ENCODE measurements at regions not wholly inside any gene's neighbourhood (a gene's known extent, or its start where the extent isn't known, plus 50 kb on each side); places are given as distances from the start of the nearest gene placed in this dataset.

DNA sequence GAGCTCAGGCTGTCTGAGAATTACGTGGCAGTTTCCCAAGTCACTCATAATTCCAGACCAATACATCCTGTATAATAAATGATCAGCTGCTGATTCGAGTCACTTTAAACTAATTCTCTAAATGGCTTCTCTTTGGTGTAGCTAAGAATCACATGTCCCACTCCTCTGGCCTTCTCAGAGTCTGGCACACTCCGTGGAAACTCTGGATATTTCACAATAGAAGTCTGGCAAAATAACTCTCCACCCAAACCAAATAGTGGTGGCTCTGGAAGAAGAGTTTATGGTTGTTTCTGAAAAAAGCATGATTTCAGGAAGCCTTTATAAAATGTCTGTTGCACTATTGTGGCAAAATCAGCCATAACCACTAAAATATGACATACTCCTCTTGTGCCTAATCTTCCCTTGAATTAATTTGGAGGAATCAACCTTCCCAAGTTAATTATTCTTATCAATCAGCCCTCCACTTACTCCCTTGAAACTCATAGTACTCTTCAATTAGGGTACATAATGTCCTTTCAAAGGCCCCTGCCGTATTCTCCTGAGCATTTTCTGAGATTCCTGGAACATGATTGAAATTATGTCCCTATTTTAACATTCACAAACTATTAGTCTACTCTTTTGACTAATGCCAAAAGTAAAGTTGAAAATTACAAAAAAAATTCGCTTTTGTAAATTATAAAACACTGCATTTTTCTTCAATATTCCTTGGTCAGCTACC lies 991.6 kb downstream of the FAT4 start:
- Histone ChIP-seq H3K79me2 (ENCODE audit: control insufficient read depth, low read length) (no peaks in the 10 kb centered on the region), H4K20me1 (ENCODE audit: control insufficient read depth, insufficient read depth, low read depth, low read length) (no peaks in the 10 kb centered on the region), H3K4me3 (ENCODE audit: low read length) (no peak overlapping the region), H3K9me3 (ENCODE audit: control insufficient read depth, insufficient read depth, low read length) (no peaks in the 10 kb centered on the region), H3K4me1 (ENCODE audit: control insufficient read depth, low read length) (no peaks in the 10 kb centered on the region), H3K36me3 (ENCODE audit: control insufficient read depth, low read length) (no peaks in the 10 kb centered on the region), H3K27me3 (ENCODE audit: control insufficient read depth, low read length) (no peaks in the 10 kb centered on the region), H3K27ac (ENCODE audit: low read depth, low read length) (no peak overlapping the region), H3K9me2 (replicated peaks; ENCODE audit: control insufficient read depth, low read length) (no peaks in the 10 kb centered on the region), H3K4me2 (ENCODE audit: low read length) (no peak overlapping the region), H3F3A (ENCODE audit: control insufficient read depth, insufficient read depth) (no peaks in the 10 kb centered on the region)
- TF ChIP-seq, protein P1, sequence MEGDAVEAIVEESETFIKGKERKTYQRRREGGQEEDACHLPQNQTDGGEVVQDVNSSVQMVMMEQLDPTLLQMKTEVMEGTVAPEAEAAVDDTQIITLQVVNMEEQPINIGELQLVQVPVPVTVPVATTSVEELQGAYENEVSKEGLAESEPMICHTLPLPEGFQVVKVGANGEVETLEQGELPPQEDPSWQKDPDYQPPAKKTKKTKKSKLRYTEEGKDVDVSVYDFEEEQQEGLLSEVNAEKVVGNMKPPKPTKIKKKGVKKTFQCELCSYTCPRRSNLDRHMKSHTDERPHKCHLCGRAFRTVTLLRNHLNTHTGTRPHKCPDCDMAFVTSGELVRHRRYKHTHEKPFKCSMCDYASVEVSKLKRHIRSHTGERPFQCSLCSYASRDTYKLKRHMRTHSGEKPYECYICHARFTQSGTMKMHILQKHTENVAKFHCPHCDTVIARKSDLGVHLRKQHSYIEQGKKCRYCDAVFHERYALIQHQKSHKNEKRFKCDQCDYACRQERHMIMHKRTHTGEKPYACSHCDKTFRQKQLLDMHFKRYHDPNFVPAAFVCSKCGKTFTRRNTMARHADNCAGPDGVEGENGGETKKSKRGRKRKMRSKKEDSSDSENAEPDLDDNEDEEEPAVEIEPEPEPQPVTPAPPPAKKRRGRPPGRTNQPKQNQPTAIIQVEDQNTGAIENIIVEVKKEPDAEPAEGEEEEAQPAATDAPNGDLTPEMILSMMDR (IDR thresholded peaks at IDR 0.05; ENCODE audit: low read depth, low read length, poor library complexity, severe bottlenecking), result no peak
- TF ChIP-seq EZH2phosphoT487 (IDR thresholded peaks at IDR 0.05; ENCODE audit: borderline replicate concordance, low read length), result no peak

DNA sequence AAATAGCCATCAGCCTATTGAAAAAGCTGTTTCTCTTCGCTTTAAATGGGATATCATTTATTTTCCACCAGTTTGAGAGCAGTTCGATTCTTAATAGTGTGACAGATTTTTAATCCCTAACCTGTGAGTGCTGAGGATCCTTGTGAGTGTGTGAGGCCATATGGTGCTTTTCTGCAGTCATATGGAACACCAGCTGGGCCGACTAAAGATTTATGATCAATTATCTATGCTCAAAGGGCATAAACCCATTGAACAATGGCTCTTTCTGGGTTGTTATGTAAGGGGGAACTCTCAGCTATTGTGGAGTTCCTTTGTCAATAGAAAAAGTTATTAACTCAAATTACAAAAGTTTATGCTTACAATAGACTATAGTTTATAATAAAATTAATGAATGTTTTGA lies 1003.6 kb downstream of the FAT4 start:
- H3K4me3 ChIP-seq (ENCODE audit: low read length), result no peak overlapping the region
- H3K79me2 ChIP-seq (ENCODE audit: control insufficient read depth, low read length), result no peaks in the 10 kb centered on the region
- H3K27ac ChIP-seq (ENCODE audit: low read depth, low read length), result no peak overlapping the region
- H3K27me3 ChIP-seq (ENCODE audit: control insufficient read depth, low read length), result no peaks in the 10 kb centered on the region
- H3K9me2 ChIP-seq (replicated peaks; ENCODE audit: control insufficient read depth, low read length), result no peaks in the 10 kb centered on the region
- H4K20me1 ChIP-seq (ENCODE audit: control insufficient read depth, insufficient read depth, low read depth, low read length), result no peaks in the 10 kb centered on the region
- H3F3A ChIP-seq (ENCODE audit: control insufficient read depth, insufficient read depth), result no peaks in the 10 kb centered on the region
- no peaks in the 10 kb centered on the region for H3K4me1 ChIP-seq (ENCODE audit: control insufficient read depth, low read length)
- H3K4me2 ChIP-seq (ENCODE audit: low read length), result no peak overlapping the region
- no peaks in the 10 kb centered on the region for H3K36me3 ChIP-seq (ENCODE audit: control insufficient read depth, low read length)
- H3K9me3 ChIP-seq (ENCODE audit: control insufficient read depth, insufficient read depth, low read length), result no peaks in the 10 kb centered on the region
- TF ChIP-seq, protein P1 (IDR thresholded peaks at IDR 0.05; ENCODE audit: low read depth, low read length, poor library complexity, severe bottlenecking), result no peak
- TF ChIP-seq EZH2phosphoT487 (IDR thresholded peaks at IDR 0.05; ENCODE audit: borderline replicate concordance, low read length), result no peak

DNA sequence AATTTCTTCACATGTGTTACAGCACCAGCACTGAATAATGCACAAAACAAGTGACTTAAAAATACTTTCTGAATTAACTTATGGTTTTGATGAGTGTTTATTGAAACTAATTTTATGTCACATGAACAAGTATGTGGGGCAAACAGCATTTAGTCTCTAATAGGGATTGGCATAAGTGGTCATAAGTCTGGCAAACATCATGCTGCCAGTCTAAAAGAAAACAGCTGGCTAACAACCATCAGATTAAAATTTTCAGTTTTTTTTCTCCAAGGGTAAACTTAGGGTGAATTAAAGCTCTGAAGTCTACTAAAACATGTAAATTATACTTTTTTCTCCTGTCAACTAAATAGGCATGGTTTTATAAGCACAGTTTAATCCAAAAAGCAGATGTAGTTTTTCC lies 1014.2 kb downstream of the FAT4 start:
- no peak overlapping the region for H3K4me3 ChIP-seq (ENCODE audit: low read length)

More for the DNA sequence above, 1014.2 kb downstream of the FAT4 start:
- no peak for TF ChIP-seq EZH2phosphoT487 (IDR thresholded peaks at IDR 0.05; ENCODE audit: borderline replicate concordance, low read length)
- TF ChIP-seq, protein P1 (IDR thresholded peaks at IDR 0.05; ENCODE audit: low read depth, low read length, poor library complexity, severe bottlenecking), result no peak
- H3K36me3 ChIP-seq (ENCODE audit: control insufficient read depth, low read length), result no peaks in the 10 kb centered on the region
- no peaks in the 10 kb centered on the region for H3F3A ChIP-seq (ENCODE audit: control insufficient read depth, insufficient read depth)
- H3K27ac ChIP-seq (ENCODE audit: low read depth, low read length), result no peak overlapping the region
- H4K20me1 ChIP-seq (ENCODE audit: control insufficient read depth, insufficient read depth, low read depth, low read length), result no peaks in the 10 kb centered on the region
- no peaks in the 10 kb centered on the region for H3K9me2 ChIP-seq (replicated peaks; ENCODE audit: control insufficient read depth, low read length)
- no peaks in the 10 kb centered on the region for H3K9me3 ChIP-seq (ENCODE audit: control insufficient read depth, insufficient read depth, low read length)
- H3K4me2 ChIP-seq (ENCODE audit: low read length), result no peak overlapping the region
- H3K4me1 ChIP-seq (ENCODE audit: control insufficient read depth, low read length), result no peaks in the 10 kb centered on the region
- no peaks in the 10 kb centered on the region for H3K79me2 ChIP-seq (ENCODE audit: control insufficient read depth, low read length)
- no peaks in the 10 kb centered on the region for H3K27me3 ChIP-seq (ENCODE audit: control insufficient read depth, low read length)
